HepG2 (cell line): ENCODE measurements at regions not wholly inside any gene's neighbourhood (a gene's known extent, or its start where the extent isn't known, plus 50 kb on each side); places are given as distances from the start of the nearest gene placed in this dataset.

Experiments
- ATAC-seq: fragments of 200-7000 bp; cut with Tn5 transposase; 3 replicates; pipeline ENCODE4 v1.9.1; 2020; ENCODE audit warnings: mild to moderate bottlenecking, moderate library complexity
- BruUV-seq: library from RNA; stranded (reverse); fragments of 400-500 nt; replicated peaks from 2 replicates; lab custom pipeline; 2021; lab: Mats Ljungman, UMichigan
- CTCF ChIA-PET: fragments of 300-600 bp; formaldehyde crosslinking; extraction: SDS; loops from one replicate; lab custom pipeline; 2021; ENCODE audit warnings: low total read pairs, inconsistent platforms, low intra/inter-chr PET ratio; lab: Yijun Ruan, JAX
- POLR2A ChIA-PET: fragments of 350-600 bp; sonication (Branson Sonifier 250); formaldehyde crosslinking; loops from one replicate; lab custom pipeline; 2020; ENCODE audit warnings: antibody characterized with exemption, inconsistent platforms; lab: Yijun Ruan, JAX
- DNase-seq: peaks from one replicate; pipeline ENCODE4 v3.0.0-alpha.2; 2015; ENCODE audit warnings: low spot score
- FAIRE-seq: peaks from 3 replicates; lab custom pipeline; 2011; peaks lifted over from hg19 to GRCh38; lab: Jason Lieb, UNC
- H2AFZ ChIP-seq: one replicate; pipeline ENCODE4 v1.6.1; 2011; ENCODE audit warnings: low read length, inconsistent platforms
- H3K27ac ChIP-seq: fragments of 300-600 bp; 3 replicates; pipeline ENCODE4 v1.8.0; 2011; ENCODE audit warnings: mixed run types, mild to moderate bottlenecking, mixed read lengths, low read length, inconsistent platforms; ENCODE audit not compliant: insufficient read depth; ENCODE audit errors: extremely low read length
- H3K27me3 ChIP-seq, 2 experiments: fragments of 200-600 bp in 1 of 2; 2 replicates in 1 of 2; 3 replicates in 1 of 2; pipeline versions ENCODE4 v1.6.0 to v1.8.0; 2011; ENCODE audit warnings: low read length in 2 of 2, mild to moderate bottlenecking in 2 of 2, moderate library complexity in 2 of 2, inconsistent platforms in 1 of 2; ENCODE audit not compliant: insufficient read depth in 2 of 2, control insufficient read depth in 1 of 2
- H3K36me3 ChIP-seq, 2 experiments: fragments of 200-600 bp in 1 of 2; replicated peaks in 1 of 2; 2 replicates in 1 of 2; 3 replicates in 1 of 2; pipeline versions ENCODE4 v1.5.1 to v1.8.0; 2011; ENCODE audit warnings: low read length in 2 of 2, inconsistent platforms in 1 of 2; ENCODE audit not compliant: insufficient read depth in 2 of 2, control insufficient read depth in 1 of 2
- H3K4me1 ChIP-seq: 2 replicates; pipeline ENCODE4 v1.5.1; 2012; ENCODE audit warnings: low read length, inconsistent platforms; ENCODE audit not compliant: insufficient read depth
- H3K4me2 ChIP-seq: 2 replicates; pipeline ENCODE4 v1.6.0; 2011; ENCODE audit warnings: low read depth, low read length, inconsistent platforms
- H3K4me3 ChIP-seq, 3 experiments: fragments of 200-600 bp in 1 of 3; sonication (generic), shearing (Covaris generic) in 1 of 3; replicated peaks in 1 of 3; 2 replicates each; pipeline ENCODE4 v1.5.1; 2011 to 2016; ENCODE audit warnings: low read length in 3 of 3, inconsistent platforms in 2 of 3, low read depth in 2 of 3, mild to moderate bottlenecking in 2 of 3, control low read depth in 1 of 3, mixed read lengths in 1 of 3; ENCODE audit not compliant: insufficient read depth in 1 of 3
- H3K79me2 ChIP-seq: one replicate; pipeline ENCODE4 v1.6.1; 2011; ENCODE audit warnings: low read length, inconsistent platforms; ENCODE audit not compliant: insufficient read depth
- H3K9ac ChIP-seq: 2 replicates; pipeline ENCODE4 v1.6.0; 2011; ENCODE audit warnings: mild to moderate bottlenecking, low read depth, low read length, inconsistent platforms; ENCODE audit not compliant: insufficient read depth
- H3K9me3 ChIP-seq: 2 replicates; pipeline ENCODE4 v1.5.1; 2012; ENCODE audit warnings: mild to moderate bottlenecking, low read length
- H4K20me1 ChIP-seq: 2 replicates; pipeline ENCODE4 v1.6.0; 2011; ENCODE audit warnings: inconsistent platforms, mild to moderate bottlenecking, low read length, moderate library complexity; ENCODE audit not compliant: insufficient read depth
- MAFF ChIP-seq: IDR thresholded peaks from 2 replicates; pipeline ENCODE4 v1.6.1; 2011; ENCODE audit warnings: low read depth, low read length, improper control_type of control experiment
- MAFK ChIP-seq, 2 experiments: IDR thresholded peaks in 1 of 2; conservative IDR thresholded peaks in 1 of 2; 2 replicates each; pipeline ENCODE4 v1.6.1; 2011; ENCODE audit warnings: improper control_type of control experiment in 2 of 2, low read length in 2 of 2
- MLLT10 ChIP-seq: sonication (generic); formaldehyde crosslinking; IDR thresholded peaks from 2 replicates; pipeline ENCODE4 v1.4.0; 2020; ENCODE audit warnings: missing genetic modification reagents
- SRSF4 ChIP-seq: fragments of 200-400 bp; formaldehyde crosslinking; IDR thresholded peaks from one replicate; pipeline ENCODE4 v1.6.1; 2018; ENCODE audit warnings: mild to moderate bottlenecking, low read depth, low read length, moderate library complexity; ENCODE audit not compliant: poor library complexity, severe bottlenecking
- STAT5B ChIP-seq: sonication (generic); formaldehyde crosslinking; IDR thresholded peaks from 2 replicates; pipeline ENCODE4 v1.4.0; 2020; ENCODE audit warnings: missing genetic modification reagents
- ZBTB7B ChIP-seq: sonication (generic); formaldehyde crosslinking; IDR thresholded peaks from 2 replicates; pipeline ENCODE4 v1.4.0; 2020; ENCODE audit warnings: missing genetic modification reagents
- ZNF160 ChIP-seq: sonication (generic); formaldehyde crosslinking; IDR thresholded peaks from 2 replicates; pipeline ENCODE4 v1.8.0; 2022; ENCODE audit warnings: mild to moderate bottlenecking, inconsistent platforms, missing genetic modification reagents
- ZNF18 ChIP-seq: sonication (generic); formaldehyde crosslinking; IDR thresholded peaks from 2 replicates; pipeline ENCODE4 v1.8.0; 2022; ENCODE audit warnings: mild to moderate bottlenecking, missing genetic modification reagents; ENCODE audit not compliant: insufficient replicate concordance
- ZNF230 ChIP-seq: sonication (generic); formaldehyde crosslinking; IDR thresholded peaks from 2 replicates; pipeline ENCODE4 v1.4.0; 2020; ENCODE audit warnings: mild to moderate bottlenecking, missing genetic modification reagents
- WGBS: methylation state at CpG from one replicate; pipeline ENCODE4 v1.1.6; 2017; ENCODE audit warnings: low lambda C conversion rate; 5-methylcytosine and 5-hydroxymethylcytosine counted together
- in situ Hi-C: cut with HindIII; loops from 2 replicates; pipeline ENCODE4 v1.10.0; 2017; ENCODE audit warnings: low pct_unique_long_range_greater_than_20kb; ENCODE audit not compliant: extremely low pct_ligation_motif_present
- intact Hi-C: fragments of 100-400 bp; cut with micrococcal nuclease; formaldehyde crosslinking; loops from one replicate; pipeline ENCODE4 v1.10.0; 2022; ENCODE audit not compliant: unreplicated experiment

GRCh38 chr10:27437775-27438174, 66.3 kb upstream of the RAB18 start:
- H3K4me2 ChIP-seq, result no peak overlapping the region
- no peaks in the 10 kb centered on the region for H3K79me2 ChIP-seq
- peaks cover 0 to 7% of the 10 kb centered on the region in 2 experiments; a peak in 1 of 5 replicates for H3K27me3 ChIP-seq
- no peaks in the 10 kb centered on the region for H3K4me1 ChIP-seq
- DNase-seq, result no peak
- TF ChIP-seq MAFF (peak; percentile 36; the same call in 1 of the 2 replicates), ZNF18 (CRISPR knock-in tag) (no peak), MAFK (conservative IDR thresholded peaks at IDR 0.05 in 1 of 2, IDR thresholded peaks at IDR 0.05 in 1 of 2; ENCODE audit: low read length in 2 of 2) (peak in 1 of 2 experiments; percentile 62; a peak in 2 of 4 replicates)
- H3K9me3 ChIP-seq, result no peaks in the 10 kb centered on the region
- H4K20me1 ChIP-seq, result no peaks in the 10 kb centered on the region
- in situ Hi-C loops, result no loop called here
- H2AFZ ChIP-seq, result no peak overlapping the region
- H3K9ac ChIP-seq, result no peak overlapping the region
- no peak overlapping the region for H3K4me3 ChIP-seq
- no TSS peak for BruUV-seq
- POLR2A ChIA-PET, result no interaction called here
- no peak overlapping the region for H3K27ac ChIP-seq
- CTCF ChIA-PET, result no interaction called here
- H3K36me3 ChIP-seq, result no peaks in the 10 kb centered on the region
- no peak for ATAC-seq
- no peak for FAIRE-seq
- intact Hi-C loops, result no loop called here

GRCh38 chr10:27436710-27437109, 67.4 kb upstream of the RAB18 start:
- no peaks in the 10 kb centered on the region for H4K20me1 ChIP-seq
- FAIRE-seq (no peak), ATAC-seq (no peak)
- no peak overlapping the region for H3K4me3 ChIP-seq
- H3K4me1 ChIP-seq, result no peaks in the 10 kb centered on the region
- intact Hi-C loops, result no loop called here
- peaks cover 0 to 7% of the 10 kb centered on the region in 2 experiments; a peak in 1 of 5 replicates for H3K27me3 ChIP-seq
- H3K9ac ChIP-seq, result no peak overlapping the region
- ChIA-PET CTCF (no interaction called here), POLR2A (no interaction called here)
- H3K79me2 ChIP-seq, result no peaks in the 10 kb centered on the region
- H2AFZ ChIP-seq, result no peak overlapping the region
- no peak overlapping the region for H3K4me2 ChIP-seq
- no peak overlapping the region for H3K27ac ChIP-seq
- no peak for TF ChIP-seq SRSF4
- TF ChIP-seq STAT5B (CRISPR knock-in tag), result no peak
- TF ChIP-seq ZNF160 (CRISPR knock-in tag), result no peak
- TF ChIP-seq ZNF230 (CRISPR knock-in tag), result no peak
- TF ChIP-seq MLLT10, result no peak
- no peak for TF ChIP-seq ZBTB7B
- TF ChIP-seq, all 625 proteins: peak for 0
- in situ Hi-C loops, result no loop called here
- no TSS peak for BruUV-seq
- 28% methylated on average over 4 of the region's 8 CpGs for WGBS
- no peak for DNase-seq
- H3K36me3 ChIP-seq, result no peaks in the 10 kb centered on the region
- no peaks in the 10 kb centered on the region for H3K9me3 ChIP-seq
